ENCODE measurements at regions not wholly inside any gene's neighbourhood (a gene's known extent, or its start where the extent isn't known, plus 50 kb on each side); places are given as distances from the start of the nearest gene placed in this dataset.

DNA sequence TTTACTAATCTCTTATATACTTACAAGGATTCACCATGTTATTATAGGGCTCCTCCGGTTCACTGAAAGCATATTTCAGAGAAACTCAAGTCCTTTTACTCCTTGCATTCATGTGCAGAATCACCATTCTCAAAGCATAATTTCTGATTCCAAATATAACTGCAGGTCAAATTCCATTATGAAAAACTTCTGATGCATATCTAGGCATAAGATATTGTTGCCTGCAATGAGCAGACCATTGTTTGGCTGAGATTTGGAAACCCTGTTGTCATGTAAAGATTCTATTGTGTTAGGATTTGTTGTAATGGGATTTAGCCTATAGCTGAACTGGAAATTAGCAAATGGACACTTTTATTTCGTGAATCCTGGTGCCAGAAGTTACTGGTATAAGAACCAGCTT is 69.5 kb upstream of the PRICKLE2 start:
- no peak overlapping the region for H2AFZ ChIP-seq
- H3K4me3 ChIP-seq (ENCODE audit: low read depth, low read length) = no peak overlapping the region
- H3K4me2 ChIP-seq (ENCODE audit: low read length) = no peak overlapping the region
- H3K27ac ChIP-seq = no peak overlapping the region
- no peaks in the 10 kb centered on the region for H3K9me3 ChIP-seq (ENCODE audit: control insufficient read depth, low read length)
- no peaks in the 10 kb centered on the region for H3K4me1 ChIP-seq
- no peaks in the 10 kb centered on the region for H3K36me3 ChIP-seq (ENCODE audit: control insufficient read depth, insufficient read depth, low read length)
- no peak for TF ChIP-seq CTCF (IDR thresholded peaks at IDR 0.05)
- no peak overlapping the region for H3K9ac ChIP-seq
- no peaks in the 10 kb centered on the region for H3K79me2 ChIP-seq
- H3K27me3 ChIP-seq (ENCODE audit: control insufficient read depth, insufficient read depth, low read length) = no peaks in the 10 kb centered on the region

DNA sequence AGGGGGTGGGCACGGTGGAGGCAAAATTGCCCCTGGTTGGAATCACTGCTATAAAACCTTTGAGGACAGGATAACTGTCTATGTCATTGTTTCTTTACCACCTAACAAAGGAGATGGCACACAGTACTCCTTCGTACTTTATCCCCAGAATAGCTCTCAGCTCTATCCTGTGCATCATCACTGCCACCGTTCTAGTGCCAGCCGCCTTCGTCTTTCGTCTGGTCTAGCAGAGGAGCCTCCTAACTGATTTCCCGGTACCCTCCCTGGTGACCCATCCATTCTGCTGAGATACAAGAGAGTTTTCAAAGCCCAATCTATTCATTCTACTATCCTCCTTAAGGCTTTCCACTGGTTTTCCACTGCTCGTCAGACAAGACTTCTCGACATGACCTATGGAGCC is 67.9 kb upstream of the PRICKLE2 start:
- no peak overlapping the region for H3K9ac ChIP-seq

GRCh38 chr3:64291956-64292355 is 66.7 kb upstream of the PRICKLE2 start:
- Histone ChIP-seq H2AFZ (no peak overlapping the region), H3K27ac (no peak overlapping the region), H3K36me3 (ENCODE audit: control insufficient read depth, insufficient read depth, low read length) (no peaks in the 10 kb centered on the region), H3K4me2 (ENCODE audit: low read length) (no peak overlapping the region), H3K79me2 (no peaks in the 10 kb centered on the region), H3K9ac (no peak overlapping the region), H3K27me3 (ENCODE audit: control insufficient read depth, insufficient read depth, low read length) (no peaks in the 10 kb centered on the region), H3K4me3 (ENCODE audit: low read depth, low read length) (no peak overlapping the region), H3K4me1 (no peaks in the 10 kb centered on the region), H3K9me3 (ENCODE audit: control insufficient read depth, low read length) (no peaks in the 10 kb centered on the region)
- TF ChIP-seq CTCF (IDR thresholded peaks at IDR 0.05) = no peak

More for the DNA sequence above, 67.9 kb upstream of the PRICKLE2 start:
- no peaks in the 10 kb centered on the region for H3K79me2 ChIP-seq
- H3K4me2 ChIP-seq (ENCODE audit: low read length) = no peak overlapping the region
- no peak for TF ChIP-seq CTCF (IDR thresholded peaks at IDR 0.05)
- no peaks in the 10 kb centered on the region for H3K36me3 ChIP-seq (ENCODE audit: control insufficient read depth, insufficient read depth, low read length)
- H3K4me1 ChIP-seq = no peaks in the 10 kb centered on the region
- no peaks in the 10 kb centered on the region for H3K27me3 ChIP-seq (ENCODE audit: control insufficient read depth, insufficient read depth, low read length)
- H2AFZ ChIP-seq = no peak overlapping the region
- no peak overlapping the region for H3K27ac ChIP-seq
- H3K9me3 ChIP-seq (ENCODE audit: control insufficient read depth, low read length) = no peaks in the 10 kb centered on the region
- H3K4me3 ChIP-seq (ENCODE audit: low read depth, low read length) = no peak overlapping the region

GRCh38 chr3:64291345-64291744 is 66.1 kb upstream of the PRICKLE2 start:
- Histone ChIP-seq H3K9ac (no peak overlapping the region), H2AFZ (no peak overlapping the region), H3K9me3 (ENCODE audit: control insufficient read depth, low read length) (no peaks in the 10 kb centered on the region), H3K4me2 (ENCODE audit: low read length) (no peak overlapping the region), H3K27ac (no peak overlapping the region), H3K27me3 (ENCODE audit: control insufficient read depth, insufficient read depth, low read length) (no peaks in the 10 kb centered on the region), H3K4me1 (no peaks in the 10 kb centered on the region), H3K36me3 (ENCODE audit: control insufficient read depth, insufficient read depth, low read length) (no peaks in the 10 kb centered on the region), H3K79me2 (no peaks in the 10 kb centered on the region), H3K4me3 (ENCODE audit: low read depth, low read length) (no peak overlapping the region)
- TF ChIP-seq CTCF (IDR thresholded peaks at IDR 0.05) = no peak

- Histone ChIP-seq H3K9ac (no peak overlapping the region), H3K36me3 (ENCODE audit: control insufficient read depth, insufficient read depth, low read length) (no peaks in the 10 kb centered on the region), H3K79me2 (no peaks in the 10 kb centered on the region), H3K27ac (no peak overlapping the region), H3K4me1 (no peaks in the 10 kb centered on the region), H2AFZ (no peak overlapping the region), H3K9me3 (ENCODE audit: control insufficient read depth, low read length) (no peaks in the 10 kb centered on the region), H3K4me2 (ENCODE audit: low read length) (no peak overlapping the region), H3K4me3 (ENCODE audit: low read depth, low read length) (no peak overlapping the region), H3K27me3 (ENCODE audit: control insufficient read depth, insufficient read depth, low read length) (no peaks in the 10 kb centered on the region)
- no peak for TF ChIP-seq CTCF (IDR thresholded peaks at IDR 0.05)
Measured at GRCh38 chr3:64290864-64291263, 65.6 kb upstream of the PRICKLE2 start.
